H1 (cell line): ENCODE measurements at regions not wholly inside any gene's neighbourhood (a gene's known extent, or its start where the extent isn't known, plus 50 kb on each side); places are given as distances from the start of the nearest gene placed in this dataset.
A peak's percentile ranks its signal among the peaks of the same experiment; 100 is the strongest.

ENCODE experiments used
- CTCF ChIA-PET: fragments of 300-600 bp; sonication (Branson Sonifier 250); formaldehyde crosslinking; loops from one replicate; lab custom pipeline; 2021; ENCODE audit not compliant: partially characterized antibody; lab: Charles Lee
- POLR2A ChIA-PET: fragments of 300-600 bp; sonication (Branson Sonifier 250); formaldehyde crosslinking; loops from one replicate; lab custom pipeline; 2021; ENCODE audit warnings: inconsistent platforms; ENCODE audit not compliant: partially characterized antibody; lab: Charles Lee
- DNase-seq, 2 experiments: peaks; one replicate each; pipeline versions ENCODE4 v3.0.0 to v3.0.0-alpha.2; 2010 to 2022; ENCODE audit warnings: low spot score in 2 of 2, low read depth in 1 of 2, mixed read lengths in 1 of 2
- FAIRE-seq: peaks from 2 replicates; lab custom pipeline; 2011; peaks lifted over from hg19 to GRCh38; lab: Jason Lieb, UNC
- H2AFZ ChIP-seq: 2 replicates; pipeline ENCODE4 v1.8.1; 2012; ENCODE audit warnings: low read length, inconsistent platforms
- H2AK5ac ChIP-seq: 2 replicates; pipeline ENCODE4 v1.6.1; 2013; ENCODE audit warnings: low read depth, low read length
- H2BK120ac ChIP-seq: replicated peaks from 2 replicates; pipeline ENCODE3; 2013; ENCODE audit warnings: low read depth, low read length, inconsistent platforms
- H2BK12ac ChIP-seq: 2 replicates; pipeline ENCODE4 v1.6.1; 2013; ENCODE audit warnings: low read depth, low read length
- H2BK15ac ChIP-seq: 2 replicates; pipeline ENCODE4 v1.6.1; 2013; ENCODE audit warnings: low read length
- H2BK20ac ChIP-seq: 2 replicates; pipeline ENCODE4 v1.6.1; 2013; ENCODE audit warnings: low read length
- H2BK5ac ChIP-seq: 2 replicates; pipeline ENCODE4 v1.6.1; 2013; ENCODE audit warnings: low read depth, low read length
- H3K14ac ChIP-seq: 2 replicates; pipeline ENCODE4 v1.6.1; 2013; ENCODE audit warnings: inconsistent platforms; ENCODE audit not compliant: insufficient read length
- H3K18ac ChIP-seq: 2 replicates; pipeline ENCODE4 v1.6.1; 2013; ENCODE audit warnings: low read length; ENCODE audit errors: extremely low read depth
- H3K23ac ChIP-seq: 2 replicates; pipeline ENCODE4 v1.6.1; 2013; ENCODE audit warnings: inconsistent platforms; ENCODE audit not compliant: insufficient read length
- H3K23me2 ChIP-seq: 2 replicates; pipeline ENCODE4 v1.6.1; 2013; ENCODE audit warnings: low read depth, low read length
- H3K27ac ChIP-seq: 2 replicates; pipeline ENCODE4 v1.6.1; 2011; ENCODE audit warnings: low read depth, low read length, inconsistent platforms
- H3K27me3 ChIP-seq, 4 experiments: replicated peaks in 1 of 4; 1 replicate in 1 of 4; 2 replicates in 3 of 4; pipeline versions ENCODE4 v1.6.1 to v1.8.1; 2011 to 2013; ENCODE audit warnings: low read length in 3 of 4, mild to moderate bottlenecking in 3 of 4, inconsistent platforms in 2 of 4, mixed read lengths in 2 of 4, moderate library complexity in 1 of 4; ENCODE audit not compliant: control insufficient read depth in 3 of 4, insufficient read depth in 3 of 4; ENCODE audit errors: extremely low read depth in 1 of 4
- H3K36me3 ChIP-seq, 4 experiments: 2 replicates each; pipeline versions ENCODE4 v1.6.1 to v1.8.1; 2011 to 2013; ENCODE audit warnings: mild to moderate bottlenecking in 4 of 4, low read length in 3 of 4, moderate library complexity in 2 of 4, control low read depth in 1 of 4, inconsistent platforms in 1 of 4; ENCODE audit not compliant: insufficient read depth in 4 of 4, control insufficient read depth in 2 of 4
- H3K4ac ChIP-seq: replicated peaks from 2 replicates; pipeline ENCODE3; 2013; ENCODE audit warnings: low read length, low read depth, mixed read lengths, inconsistent platforms; ENCODE audit not compliant: insufficient read length
- H3K4me1 ChIP-seq, 4 experiments: replicated peaks in 1 of 4; 1 replicate in 1 of 4; 2 replicates in 3 of 4; pipeline versions ENCODE4 v1.6.1 to v1.8.1; 2011 to 2013; ENCODE audit warnings: low read length in 3 of 4, inconsistent platforms in 2 of 4, mixed read lengths in 1 of 4; ENCODE audit not compliant: insufficient read depth in 4 of 4, control insufficient read depth in 3 of 4
- H3K4me2 ChIP-seq, 2 experiments: 2 replicates each; pipeline versions ENCODE4 v1.6.1 to v1.8.1; 2011 to 2013; ENCODE audit warnings: low read depth in 2 of 2, low read length in 2 of 2, control low read depth in 1 of 2, inconsistent platforms in 1 of 2, mild to moderate bottlenecking in 1 of 2; ENCODE audit not compliant: insufficient read depth in 1 of 2
- H3K4me3 ChIP-seq, 4 experiments: fragments of 200-600, 300-600 bp in 1 of 4; sonication (generic), shearing (Covaris generic), sonication (Bioruptor Twin) in 1 of 4; 2 replicates each; pipeline versions ENCODE4 v1.5.1 to v1.8.1; 2011 to 2016; ENCODE audit warnings: low read length in 4 of 4, low read depth in 3 of 4, control low read depth in 2 of 4, inconsistent platforms in 2 of 4, mild to moderate bottlenecking in 2 of 4, mixed read lengths in 1 of 4, moderate library complexity in 1 of 4; ENCODE audit not compliant: insufficient read depth in 2 of 4; ENCODE audit errors: extremely low read depth in 1 of 4
- H3K56ac ChIP-seq: replicated peaks from 2 replicates; pipeline ENCODE3; 2013; ENCODE audit warnings: low read depth, mild to moderate bottlenecking, mixed read lengths, low read length, inconsistent platforms; ENCODE audit not compliant: insufficient read length
- H3K79me1 ChIP-seq: 2 replicates; pipeline ENCODE4 v1.6.1; 2013; ENCODE audit warnings: low read depth, low read length, control low read depth
- H3K79me2 ChIP-seq, 2 experiments: 2 replicates each; pipeline versions ENCODE4 v1.6.1 to v1.8.1; 2012 to 2013; ENCODE audit warnings: low read length in 2 of 2, mild to moderate bottlenecking in 2 of 2, inconsistent platforms in 1 of 2; ENCODE audit not compliant: insufficient read depth in 2 of 2, control insufficient read depth in 1 of 2
- H3K9ac ChIP-seq, 4 experiments: replicated peaks in 1 of 4; 1 replicate in 1 of 4; 2 replicates in 3 of 4; pipeline versions ENCODE4 v1.6.1 to v1.8.1; 2011 to 2013; ENCODE audit warnings: low read depth in 3 of 4, low read length in 3 of 4, control low read depth in 2 of 4, mild to moderate bottlenecking in 2 of 4, moderate library complexity in 2 of 4, inconsistent platforms in 1 of 4; ENCODE audit errors: extremely low read depth in 1 of 4
- H3K9me3 ChIP-seq, 2 experiments: 2 replicates each; pipeline versions ENCODE4 v1.6.1 to v1.8.1; 2012 to 2013; ENCODE audit warnings: mild to moderate bottlenecking in 2 of 2, moderate library complexity in 2 of 2, control low read depth in 1 of 2, inconsistent platforms in 1 of 2, low read depth in 1 of 2, low read length in 1 of 2, mixed read lengths in 1 of 2; ENCODE audit not compliant: insufficient read depth in 2 of 2
- H4K20me1 ChIP-seq, 2 experiments: replicated peaks in 1 of 2; 2 replicates each; pipeline versions ENCODE3 to v1.8.1; 2011 to 2013; ENCODE audit warnings: inconsistent platforms in 2 of 2, low read length in 2 of 2, mild to moderate bottlenecking in 1 of 2; ENCODE audit not compliant: insufficient read depth in 2 of 2, control insufficient read depth in 1 of 2
- H4K5ac ChIP-seq: 2 replicates; pipeline ENCODE4 v1.6.1; 2013; ENCODE audit warnings: low read length, low read depth, mixed read lengths, inconsistent platforms; ENCODE audit not compliant: insufficient read length
- H4K8ac ChIP-seq: 2 replicates; pipeline ENCODE4 v1.8.0; 2013; ENCODE audit warnings: mild to moderate bottlenecking, moderate library complexity, low read length, inconsistent platforms; ENCODE audit not compliant: insufficient read depth; ENCODE audit errors: extremely low read depth
- H4K91ac ChIP-seq: replicated peaks from 2 replicates; pipeline ENCODE3; 2013; ENCODE audit warnings: low read length, mixed read lengths, inconsistent platforms; ENCODE audit not compliant: insufficient read length
- ATF3 ChIP-seq: IDR thresholded peaks from 2 replicates; pipeline ENCODE4 v1.6.1; 2011; ENCODE audit warnings: low read depth, mild to moderate bottlenecking, low read length; ENCODE audit not compliant: insufficient read depth
- BCL11A ChIP-seq, 2 experiments: IDR thresholded peaks; one replicate each; pipeline ENCODE4 v1.6.1; 2011; ENCODE audit warnings: low read depth in 2 of 2, low read length in 2 of 2, mild to moderate bottlenecking in 2 of 2
- CREB1 ChIP-seq: IDR thresholded peaks from 2 replicates; pipeline ENCODE4 v1.6.1; 2012; ENCODE audit warnings: inconsistent platforms
- RXRA ChIP-seq: IDR thresholded peaks from 2 replicates; pipeline ENCODE4 v1.6.1; 2011; ENCODE audit warnings: low read depth, mild to moderate bottlenecking, low read length, moderate library complexity; ENCODE audit not compliant: insufficient read depth
- WGBS, 2 experiments: shearing (Covaris generic) in 1 of 2; methylation state at CpG; one replicate each; pipeline versions ENCODE4 v1.1.6 to v1.1.7; 2013 to 2015; ENCODE audit warnings: low lambda C conversion rate in 2 of 2, mixed read lengths in 2 of 2, inconsistent platforms in 1 of 2, low coverage in 1 of 2, missing lambda C conversion rate in 1 of 2; ENCODE audit not compliant: insufficient replicate concordance in 2 of 2, insufficient coverage in 1 of 2, insufficient read length in 1 of 2; ENCODE audit errors: extremely low coverage in 1 of 2, missing lambda C conversion rate in 1 of 2; 5-methylcytosine and 5-hydroxymethylcytosine counted together

- no peaks in the 10 kb centered on the region for H3K79me1 ChIP-seq
- CTCF ChIA-PET = interaction anchor here (0.9 to 1.1 kb wide), 4 partner anchors 10 to 20 kb away, joined by 3 read pairs; no protein-coding TSS in a partner anchor
These were observed 106.8 kb downstream of the ASB9 start for GRCh38 chrX:15163131-15163530.

More at GRCh38 chrX:15163131-15163530, 106.8 kb downstream of the ASB9 start:
- H4K20me1 ChIP-seq = no peaks in the 10 kb centered on the region
- no peak overlapping the region for H2BK20ac ChIP-seq
- no peaks in the 10 kb centered on the region for H3K27me3 ChIP-seq
- no peaks in the 10 kb centered on the region for H3K23me2 ChIP-seq
- H4K91ac ChIP-seq = no peak overlapping the region
- H3K9me3 ChIP-seq = no peaks in the 10 kb centered on the region
- no peak overlapping the region for H2BK15ac ChIP-seq
- H2BK120ac ChIP-seq = no peak overlapping the region
- H3K18ac ChIP-seq = no peak overlapping the region
- no peak overlapping the region for H3K4me2 ChIP-seq
- no peak overlapping the region for H3K9ac ChIP-seq
- H2BK12ac ChIP-seq = no peak overlapping the region
- H2AFZ ChIP-seq = no peak overlapping the region
- H3K14ac ChIP-seq = no peak overlapping the region
- FAIRE-seq = peak; percentile 32
- H4K5ac ChIP-seq = no peak overlapping the region
- H3K4me1 ChIP-seq = no peaks in the 10 kb centered on the region
- H3K56ac ChIP-seq = no peak overlapping the region
- POLR2A ChIA-PET = no interaction called here
- no peak overlapping the region for H3K27ac ChIP-seq
- H3K23ac ChIP-seq = no peak overlapping the region
- H3K4ac ChIP-seq = no peak overlapping the region
- no peak overlapping the region for H3K4me3 ChIP-seq
- no peaks in the 10 kb centered on the region for H3K79me2 ChIP-seq
- H2AK5ac ChIP-seq = no peak overlapping the region
- H4K8ac ChIP-seq = no peak overlapping the region
- WGBS, 2 experiments = 83% methylated on average over 3 of the region's 3 CpGs; no CpG with 5 or more reads in 1 of the 2 experiments
- H2BK5ac ChIP-seq = no peak overlapping the region
- no peak for DNase-seq
- no peaks in the 10 kb centered on the region for H3K36me3 ChIP-seq
- TF ChIP-seq BCL11A (IDR thresholded peaks at IDR 0.05; ENCODE audit: low read depth in 2 of 2, low read length in 2 of 2) = no peak
- TF ChIP-seq RXRA = no peak
- no peak for TF ChIP-seq ATF3
- TF ChIP-seq CREB1 = no peak
